ENCODE measurements at regions not wholly inside any gene's neighbourhood (a gene's known extent, or its start where the extent isn't known, plus 50 kb on each side); places are given as distances from the start of the nearest gene placed in this dataset.
"Not testable (repeated sequence)": the region's sequence is repeated elsewhere in the genome, so short reads cannot be mapped to it uniquely, and the experiment has no call there.

DNA sequence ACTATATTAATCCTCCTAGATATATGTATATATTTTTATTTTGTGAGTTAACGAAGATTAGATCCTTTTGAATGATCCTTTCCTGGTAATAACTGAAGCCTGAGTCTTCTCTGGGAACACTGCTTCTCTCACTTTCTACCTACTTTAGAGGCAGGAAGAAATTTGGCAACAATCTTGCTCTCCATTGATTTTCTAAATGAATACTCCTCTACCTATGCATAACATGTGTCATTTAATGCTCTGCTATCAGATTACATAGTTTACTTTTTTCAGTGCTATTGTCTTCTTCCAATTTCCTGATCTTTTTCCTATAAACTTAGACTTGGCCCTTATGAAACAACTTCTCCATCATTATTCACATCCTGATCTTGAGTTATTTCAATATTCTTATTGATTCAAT, 60.4 kb upstream of the PDHA2 start:
- no peak for DNase-seq (ENCODE audit: low read depth in 6 of 9, low spot score in 9 of 9)
- Histone ChIP-seq H3K4me1 (ENCODE audit: control insufficient read depth in 2 of 2, insufficient read depth in 2 of 2, low read length in 2 of 2) (no peaks in the 10 kb centered on the region), H3K9me3 (ENCODE audit: control insufficient read depth in 2 of 2, insufficient read depth in 1 of 2, low read length in 1 of 2) (no peaks in the 10 kb centered on the region), H3K4me3 (ENCODE audit: low read length in 2 of 2) (no peak overlapping the region), H3K36me3 (ENCODE audit: control insufficient read depth in 2 of 2, insufficient read depth in 2 of 2, low read length in 1 of 2) (no peaks in the 10 kb centered on the region), H3K27me3 (ENCODE audit: control insufficient read depth in 2 of 2, insufficient read depth in 1 of 2, low read length in 1 of 2) (no peaks in the 10 kb centered on the region), H3K27ac (ENCODE audit: low read depth in 1 of 2, low read length in 1 of 2) (no peak overlapping the region)
- 49% methylated on average over 1 of the region's 1 CpG for WGBS

DNA sequence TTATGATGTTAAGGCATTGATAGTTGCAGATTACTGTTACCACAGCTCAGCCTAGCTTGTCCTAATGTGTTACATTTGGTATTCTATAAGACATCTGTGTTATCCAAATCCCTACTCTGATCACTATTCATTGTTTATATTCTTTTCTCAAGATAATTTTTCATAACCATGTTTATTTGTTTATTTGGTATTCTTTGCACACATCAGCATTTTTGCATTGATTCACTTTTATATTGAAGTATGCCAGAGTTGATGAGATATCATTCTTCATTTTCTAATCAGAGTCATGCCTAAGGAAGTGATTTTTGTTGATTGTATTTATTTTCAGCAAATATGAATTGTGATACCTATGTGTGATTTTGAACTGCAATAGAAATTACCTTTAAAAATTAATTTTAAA, 61.2 kb upstream of the PDHA2 start:
- Histone ChIP-seq H3K27ac (ENCODE audit: low read depth in 1 of 2, low read length in 1 of 2) (no peak overlapping the region), H3K4me1 (ENCODE audit: control insufficient read depth in 2 of 2, insufficient read depth in 2 of 2, low read length in 2 of 2) (no peaks in the 10 kb centered on the region), H3K27me3 (ENCODE audit: control insufficient read depth in 2 of 2, insufficient read depth in 1 of 2, low read length in 1 of 2) (no peaks in the 10 kb centered on the region), H3K9me3 (ENCODE audit: control insufficient read depth in 2 of 2, insufficient read depth in 1 of 2, low read length in 1 of 2) (no peaks in the 10 kb centered on the region), H3K4me3 (ENCODE audit: low read length in 2 of 2) (no peak overlapping the region), H3K36me3 (ENCODE audit: control insufficient read depth in 2 of 2, insufficient read depth in 2 of 2, low read length in 1 of 2) (no peaks in the 10 kb centered on the region)
- no peak for DNase-seq (ENCODE audit: low read depth in 6 of 9, low spot score in 9 of 9)

DNA sequence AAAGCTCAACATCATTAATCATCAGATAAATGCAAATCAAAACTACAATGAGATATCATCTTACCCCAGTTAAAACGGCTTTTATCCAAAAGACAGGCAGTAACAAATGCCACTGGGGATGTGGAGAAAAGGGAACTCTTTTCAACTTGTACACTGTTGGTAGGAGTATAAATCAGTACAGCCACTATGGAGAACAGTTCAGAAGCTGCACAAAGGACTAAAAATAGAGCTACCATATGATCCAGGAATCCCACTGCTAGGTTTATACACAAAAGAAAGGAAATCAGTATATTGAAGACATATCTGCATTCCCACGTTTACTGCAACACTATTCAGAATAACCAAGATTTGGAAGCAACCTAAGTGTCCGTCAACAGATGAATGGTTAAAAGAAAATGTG, 69.3 kb upstream of the PDHA2 start:
- not testable (repeated sequence) for H3K4me3 ChIP-seq (ENCODE audit: low read length in 2 of 2); H3K27me3 ChIP-seq (ENCODE audit: control insufficient read depth in 2 of 2, insufficient read depth in 1 of 2, low read length in 1 of 2); H3K27ac ChIP-seq (ENCODE audit: low read depth in 1 of 2, low read length in 1 of 2); H3K9me3 ChIP-seq (ENCODE audit: control insufficient read depth in 2 of 2, insufficient read depth in 1 of 2, low read length in 1 of 2); H3K36me3 ChIP-seq (ENCODE audit: control insufficient read depth in 2 of 2, insufficient read depth in 2 of 2, low read length in 1 of 2); DNase-seq (ENCODE audit: low read depth in 6 of 9, low spot score in 9 of 9); H3K4me1 ChIP-seq (ENCODE audit: control insufficient read depth in 2 of 2, insufficient read depth in 2 of 2, low read length in 2 of 2)
- 85% methylated on average over 3 of the region's 3 CpGs for WGBS

DNA sequence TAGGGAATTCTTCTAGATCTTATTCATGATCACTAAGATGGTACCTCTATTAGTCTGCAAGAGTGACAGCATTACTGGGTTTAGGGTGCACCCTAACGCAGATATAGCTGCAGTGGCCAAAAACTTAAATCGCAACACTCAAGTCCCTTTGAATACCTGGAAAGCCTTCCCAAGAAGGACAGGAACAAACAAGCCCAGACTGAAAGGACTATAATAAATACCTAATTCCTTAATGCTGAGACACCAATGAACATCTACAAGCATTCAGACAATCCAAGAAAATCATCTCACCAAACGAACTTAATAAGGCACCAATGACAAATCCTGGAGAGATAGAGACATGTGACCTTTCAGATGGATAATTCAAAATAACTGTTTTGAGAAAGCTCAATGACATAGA, 74.9 kb upstream of the PDHA2 start:
- H3K4me1 ChIP-seq (ENCODE audit: control insufficient read depth in 2 of 2, insufficient read depth in 2 of 2, low read length in 2 of 2): no peaks in the 10 kb centered on the region
- H3K27me3 ChIP-seq (ENCODE audit: control insufficient read depth in 2 of 2, insufficient read depth in 1 of 2, low read length in 1 of 2): no peaks in the 10 kb centered on the region
- 94% methylated on average over 3 of the region's 3 CpGs for WGBS
- H3K4me3 ChIP-seq (ENCODE audit: low read length in 2 of 2): no peak overlapping the region
- no peaks in the 10 kb centered on the region for H3K36me3 ChIP-seq (ENCODE audit: control insufficient read depth in 2 of 2, insufficient read depth in 2 of 2, low read length in 1 of 2)
- no peak overlapping the region for H3K27ac ChIP-seq (ENCODE audit: low read depth in 1 of 2, low read length in 1 of 2)
- H3K9me3 ChIP-seq (ENCODE audit: control insufficient read depth in 2 of 2, insufficient read depth in 1 of 2, low read length in 1 of 2): peaks cover 0 to 3% of the 10 kb centered on the region in 2 donors
- DNase-seq (ENCODE audit: low read depth in 6 of 9, low spot score in 9 of 9): no peak

DNA sequence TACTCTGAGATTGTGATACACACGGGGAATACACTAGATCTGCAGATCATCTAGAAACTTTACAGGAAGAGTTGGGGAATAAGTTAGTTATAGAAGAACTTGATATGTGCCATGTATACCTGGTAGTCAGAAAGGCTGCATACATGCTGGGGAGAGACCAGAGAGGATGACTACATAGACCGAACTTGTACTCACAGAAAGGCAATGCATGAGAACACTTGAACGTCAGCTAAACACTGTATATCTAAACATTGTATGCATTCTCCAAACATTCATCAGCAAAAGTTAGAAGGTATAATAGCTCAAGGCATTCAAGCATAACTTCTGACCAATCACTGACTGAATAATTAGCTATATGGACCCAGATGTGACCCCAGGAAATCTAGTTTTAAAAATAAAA, 78.0 kb upstream of the PDHA2 start:
- H3K27me3 ChIP-seq (ENCODE audit: control insufficient read depth in 2 of 2, insufficient read depth in 1 of 2, low read length in 1 of 2): no peaks in the 10 kb centered on the region
- WGBS: 97% methylated on average over 3 of the region's 3 CpGs

DNA sequence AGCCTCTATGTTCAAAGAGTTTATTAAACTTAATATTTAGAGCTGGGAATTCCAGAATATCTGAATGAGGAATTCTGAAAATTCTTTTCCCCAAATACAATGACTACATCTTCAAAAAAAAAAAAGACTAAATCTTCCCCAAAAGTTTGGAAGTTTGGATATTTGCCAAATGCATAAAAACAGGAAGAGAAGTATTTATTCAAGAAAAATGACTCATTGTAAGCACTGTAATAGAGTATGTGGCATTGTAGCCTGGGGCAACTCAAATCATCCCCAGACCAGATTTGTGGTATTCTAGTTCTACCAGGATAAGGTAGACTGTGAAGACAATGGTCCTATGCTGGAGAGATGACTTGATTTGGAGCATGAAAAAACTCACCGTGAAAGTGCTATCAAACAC, 78.5 kb upstream of the PDHA2 start:
- Histone ChIP-seq H3K4me3 (ENCODE audit: low read length in 2 of 2) (no peak overlapping the region), H3K36me3 (ENCODE audit: control insufficient read depth in 2 of 2, insufficient read depth in 2 of 2, low read length in 1 of 2) (no peaks in the 10 kb centered on the region), H3K27ac (ENCODE audit: low read depth in 1 of 2, low read length in 1 of 2) (no peak overlapping the region), H3K9me3 (ENCODE audit: control insufficient read depth in 2 of 2, insufficient read depth in 1 of 2, low read length in 1 of 2) (peaks cover 0 to 3% of the 10 kb centered on the region in 2 donors), H3K4me1 (ENCODE audit: control insufficient read depth in 2 of 2, insufficient read depth in 2 of 2, low read length in 2 of 2) (no peaks in the 10 kb centered on the region), H3K27me3 (ENCODE audit: control insufficient read depth in 2 of 2, insufficient read depth in 1 of 2, low read length in 1 of 2) (no peaks in the 10 kb centered on the region)
- no peak for DNase-seq (ENCODE audit: low read depth in 6 of 9, low spot score in 9 of 9)
- WGBS: 97% methylated on average over 1 of the region's 1 CpG

More for the DNA sequence above, 78.0 kb upstream of the PDHA2 start:
- peaks cover 0 to 3% of the 10 kb centered on the region in 2 donors for H3K9me3 ChIP-seq (ENCODE audit: control insufficient read depth in 2 of 2, insufficient read depth in 1 of 2, low read length in 1 of 2)
- H3K27ac ChIP-seq (ENCODE audit: low read depth in 1 of 2, low read length in 1 of 2): no peak overlapping the region
- H3K4me1 ChIP-seq (ENCODE audit: control insufficient read depth in 2 of 2, insufficient read depth in 2 of 2, low read length in 2 of 2): no peaks in the 10 kb centered on the region
- no peaks in the 10 kb centered on the region for H3K36me3 ChIP-seq (ENCODE audit: control insufficient read depth in 2 of 2, insufficient read depth in 2 of 2, low read length in 1 of 2)
- no peak overlapping the region for H3K4me3 ChIP-seq (ENCODE audit: low read length in 2 of 2)
- DNase-seq (ENCODE audit: low read depth in 6 of 9, low spot score in 9 of 9): no peak

DNA sequence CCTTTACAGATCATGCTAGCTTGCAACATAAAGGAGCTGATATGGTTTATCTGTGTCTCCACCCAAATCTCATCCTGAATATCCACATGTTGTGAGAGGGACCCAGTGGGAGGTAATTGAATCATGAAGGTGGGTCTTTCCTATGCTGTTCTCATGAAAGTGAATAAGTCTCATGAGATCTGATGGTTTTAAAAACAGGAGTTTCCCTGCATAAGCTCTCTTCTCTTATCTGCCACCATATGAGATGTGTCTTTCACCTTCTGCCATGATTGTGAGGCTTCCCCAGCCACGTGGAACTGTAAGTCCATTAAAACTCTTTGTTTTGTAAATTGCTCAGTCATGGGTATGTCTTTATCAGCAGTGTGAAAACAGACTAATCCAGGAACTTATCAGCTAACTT, 79.2 kb upstream of the PDHA2 start:
- H3K4me1 ChIP-seq (ENCODE audit: control insufficient read depth in 2 of 2, insufficient read depth in 2 of 2, low read length in 2 of 2); DNase-seq (ENCODE audit: low read depth in 6 of 9, low spot score in 9 of 9); H3K9me3 ChIP-seq (ENCODE audit: control insufficient read depth in 2 of 2, insufficient read depth in 1 of 2, low read length in 1 of 2); H3K4me3 ChIP-seq (ENCODE audit: low read length in 2 of 2); H3K27me3 ChIP-seq (ENCODE audit: control insufficient read depth in 2 of 2, insufficient read depth in 1 of 2, low read length in 1 of 2); H3K27ac ChIP-seq (ENCODE audit: low read depth in 1 of 2, low read length in 1 of 2); H3K36me3 ChIP-seq (ENCODE audit: control insufficient read depth in 2 of 2, insufficient read depth in 2 of 2, low read length in 1 of 2): not testable (repeated sequence)
- 70% methylated on average over 1 of the region's 1 CpG for WGBS

DNA sequence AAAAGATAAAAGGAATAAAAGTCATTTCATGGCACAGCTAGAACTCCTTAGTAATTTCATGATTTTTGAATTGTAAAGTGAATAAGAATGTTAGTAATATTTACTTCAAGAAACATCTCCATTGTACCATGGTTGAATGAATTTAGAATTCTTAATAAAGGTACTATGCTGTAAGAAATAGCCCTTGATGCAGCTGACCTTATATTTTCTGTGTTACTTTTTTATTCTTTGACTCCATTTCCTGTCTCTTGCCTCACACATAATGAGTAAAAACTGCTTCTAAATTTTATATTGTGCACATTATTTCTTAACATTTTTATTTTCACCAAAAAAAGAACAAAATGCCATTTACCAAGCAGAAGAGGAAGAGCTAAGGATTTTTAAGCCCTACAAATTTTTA, 81.9 kb upstream of the PDHA2 start:
- no peak for DNase-seq (ENCODE audit: low read depth in 6 of 9, low spot score in 9 of 9)
- no peaks in the 10 kb centered on the region for H3K9me3 ChIP-seq (ENCODE audit: control insufficient read depth in 2 of 2, insufficient read depth in 1 of 2, low read length in 1 of 2)
- H3K27ac ChIP-seq (ENCODE audit: low read depth in 1 of 2, low read length in 1 of 2): no peak overlapping the region
- no peaks in the 10 kb centered on the region for H3K4me1 ChIP-seq (ENCODE audit: control insufficient read depth in 2 of 2, insufficient read depth in 2 of 2, low read length in 2 of 2)
- H3K36me3 ChIP-seq (ENCODE audit: control insufficient read depth in 2 of 2, insufficient read depth in 2 of 2, low read length in 1 of 2): no peaks in the 10 kb centered on the region
- no peak overlapping the region for H3K4me3 ChIP-seq (ENCODE audit: low read length in 2 of 2)
- H3K27me3 ChIP-seq (ENCODE audit: control insufficient read depth in 2 of 2, insufficient read depth in 1 of 2, low read length in 1 of 2): no peaks in the 10 kb centered on the region

DNA sequence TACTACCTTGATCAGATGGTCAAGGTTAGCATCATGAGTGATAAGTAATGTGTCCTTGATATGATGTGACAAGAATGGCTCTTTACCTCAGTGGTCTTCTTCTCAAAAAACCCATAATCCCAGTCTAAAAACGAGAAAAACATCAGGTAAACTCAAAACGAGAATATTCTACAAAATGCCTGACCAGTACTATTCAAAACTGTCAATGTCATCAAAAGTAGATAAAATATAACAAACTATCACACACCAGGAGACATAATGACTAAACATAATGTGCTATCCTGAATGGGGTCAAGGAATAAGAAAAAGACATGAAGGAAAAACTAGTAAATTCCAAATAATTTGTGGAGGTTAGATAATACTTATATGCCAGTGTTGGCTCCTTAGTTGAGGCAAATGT, 85.2 kb upstream of the PDHA2 start:
- Histone ChIP-seq H3K27ac (ENCODE audit: low read depth in 1 of 2, low read length in 1 of 2) (no peak overlapping the region), H3K4me1 (ENCODE audit: control insufficient read depth in 2 of 2, insufficient read depth in 2 of 2, low read length in 2 of 2) (no peaks in the 10 kb centered on the region), H3K27me3 (ENCODE audit: control insufficient read depth in 2 of 2, insufficient read depth in 1 of 2, low read length in 1 of 2) (no peaks in the 10 kb centered on the region), H3K4me3 (ENCODE audit: low read length in 2 of 2) (no peak overlapping the region), H3K9me3 (ENCODE audit: control insufficient read depth in 2 of 2, insufficient read depth in 1 of 2, low read length in 1 of 2) (no peaks in the 10 kb centered on the region), H3K36me3 (ENCODE audit: control insufficient read depth in 2 of 2, insufficient read depth in 2 of 2, low read length in 1 of 2) (no peaks in the 10 kb centered on the region)
- DNase-seq (ENCODE audit: low read depth in 6 of 9, low spot score in 9 of 9): no peak
- WGBS: 95% methylated on average over 2 of the region's 2 CpGs

DNA sequence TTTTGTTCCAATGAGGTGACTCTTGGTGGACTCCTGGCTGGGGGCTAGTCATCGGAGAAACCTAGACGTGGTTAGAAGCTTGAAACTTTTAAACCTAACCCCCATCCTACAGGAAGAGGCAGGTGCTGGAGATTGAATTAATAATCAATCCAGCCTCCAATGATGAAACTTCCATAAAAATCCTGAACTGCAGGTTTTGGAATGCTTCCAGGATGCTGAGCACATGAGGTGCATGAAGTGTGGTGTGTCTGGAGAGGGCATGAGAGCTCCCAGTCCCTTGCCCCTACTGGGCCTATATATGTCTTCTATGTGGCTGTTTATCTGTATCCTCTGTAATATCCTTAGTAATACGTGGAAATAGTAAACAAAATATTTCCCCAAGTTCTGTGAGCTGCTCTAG, 90.7 kb upstream of the PDHA2 start:
- no peak overlapping the region for H3K4me3 ChIP-seq (ENCODE audit: low read length in 2 of 2)
- peaks cover 0 to 1% of the 10 kb centered on the region in 2 donors for H3K9me3 ChIP-seq (ENCODE audit: control insufficient read depth in 2 of 2, insufficient read depth in 1 of 2, low read length in 1 of 2)
- DNase-seq (ENCODE audit: low read depth in 6 of 9, low spot score in 9 of 9): no peak
- no peaks in the 10 kb centered on the region for H3K36me3 ChIP-seq (ENCODE audit: control insufficient read depth in 2 of 2, insufficient read depth in 2 of 2, low read length in 1 of 2)
- H3K4me1 ChIP-seq (ENCODE audit: control insufficient read depth in 2 of 2, insufficient read depth in 2 of 2, low read length in 2 of 2): no peaks in the 10 kb centered on the region
- no peaks in the 10 kb centered on the region for H3K27me3 ChIP-seq (ENCODE audit: control insufficient read depth in 2 of 2, insufficient read depth in 1 of 2, low read length in 1 of 2)
- WGBS: 92% methylated on average over 3 of the region's 3 CpGs
- no peak overlapping the region for H3K27ac ChIP-seq (ENCODE audit: low read depth in 1 of 2, low read length in 1 of 2)
